OCI-LY7 (cell line): ENCODE measurements at regions not wholly inside any gene's neighbourhood (a gene's known extent, or its start where the extent isn't known, plus 50 kb on each side); places are given as distances from the start of the nearest gene placed in this dataset.

ENCODE experiments used
- BruUV-seq: library from RNA; stranded (reverse); fragments of 400-500 nt; replicated peaks from 2 replicates; lab custom pipeline; 2021; lab: Mats Ljungman, UMichigan
- CTCF ChIA-PET: fragments of 300-600 bp; sonication (Branson Sonifier 250); formaldehyde crosslinking; loops from one replicate; lab custom pipeline; 2022; ENCODE audit warnings: antibody characterized with exemption; ENCODE audit not compliant: unreplicated experiment; lab: Charles Lee
- POLR2A ChIA-PET: fragments of 300-600 bp; sonication (Branson Sonifier 250); formaldehyde crosslinking; loops from one replicate; lab custom pipeline; 2022; ENCODE audit warnings: antibody characterized with exemption; lab: Charles Lee
- DNase-seq: peaks from one replicate; pipeline ENCODE4 v3.0.0-alpha.2; 2015; ENCODE audit warnings: low spot score
- H2AFZ ChIP-seq: fragments of 200-600 bp; sonication (generic), shearing (Covaris generic); 2 replicates; pipeline ENCODE4 v1.6.1; 2014; ENCODE audit warnings: mild to moderate bottlenecking, antibody characterized with exemption, low read length, moderate library complexity
- H3K27ac ChIP-seq: fragments of 200-600 bp; sonication (generic); 2 replicates; pipeline ENCODE4 v1.5.1; 2014; ENCODE audit warnings: mixed run types, low read depth, mild to moderate bottlenecking, moderate library complexity, low read length, inconsistent platforms; ENCODE audit not compliant: poor library complexity, severe bottlenecking
- H3K36me3 ChIP-seq: fragments of 200-600 bp; sonication (generic); 2 replicates; pipeline ENCODE4 v1.6.1; 2014; ENCODE audit warnings: mild to moderate bottlenecking, antibody characterized with exemption, low read length, moderate library complexity, mixed read lengths; ENCODE audit not compliant: insufficient read depth
- H3K4me1 ChIP-seq: fragments of 200-600 bp; sonication (generic); 2 replicates; pipeline ENCODE4 v1.5.1; 2014; ENCODE audit warnings: mild to moderate bottlenecking, low read length; ENCODE audit not compliant: insufficient read depth, poor library complexity, severe bottlenecking
- H3K4me2 ChIP-seq: fragments of 200-600 bp; sonication (generic); 2 replicates; pipeline ENCODE4 v1.6.1; 2014; ENCODE audit warnings: mild to moderate bottlenecking, low read length
- H3K4me3 ChIP-seq: fragments of 200-600 bp; sonication (generic); 2 replicates; pipeline ENCODE4 v1.5.1; 2014; ENCODE audit warnings: mild to moderate bottlenecking, low read depth, low read length; ENCODE audit not compliant: poor library complexity, severe bottlenecking
- H3K79me2 ChIP-seq: fragments of 200-600 bp; sonication (generic); 2 replicates; pipeline ENCODE4 v1.6.1; 2016; ENCODE audit warnings: low read depth, mild to moderate bottlenecking, low read length, moderate library complexity, mixed read lengths; ENCODE audit not compliant: insufficient read depth
- H3K9me2 ChIP-seq: fragments of 200-600 bp; sonication (generic); 2 replicates; pipeline ENCODE4 v1.6.1; 2016; ENCODE audit warnings: mild to moderate bottlenecking, low read length, mixed read lengths; ENCODE audit not compliant: insufficient read depth
- H3K9me3 ChIP-seq: fragments of 200-600 bp; sonication (generic); 2 replicates; pipeline ENCODE4 v1.6.1; 2014; ENCODE audit warnings: mild to moderate bottlenecking, mixed run types, low read length, mixed read lengths
- H4K20me1 ChIP-seq: fragments of 200-600 bp; sonication (generic); 2 replicates; pipeline ENCODE4 v1.6.1; 2014; ENCODE audit warnings: mild to moderate bottlenecking, antibody characterized with exemption, low read length, moderate library complexity, mixed read lengths; ENCODE audit not compliant: insufficient read depth
- EZH2phosphoT487 ChIP-seq: fragments of 200-600 bp; sonication (generic); IDR thresholded peaks from 2 replicates; pipeline ENCODE4 v1.6.1; 2018; ENCODE audit warnings: low read depth, borderline replicate concordance, mild to moderate bottlenecking, mixed run types, antibody characterized with exemption, low read length, moderate library complexity, mixed read lengths
- intact Hi-C: fragments of 100-400 bp; cut with micrococcal nuclease; formaldehyde crosslinking; loops from one replicate; pipeline ENCODE4 v1.10.0; 2022; ENCODE audit not compliant: unreplicated experiment
- TF ChIP-seq, protein P1 (sequence below): fragments of 200-600 bp; sonication (generic); conservative IDR thresholded peaks from 2 replicates; pipeline ENCODE4 v1.5.1; 2014; ENCODE audit warnings: mild to moderate bottlenecking, antibody characterized with exemption, low read length, moderate library complexity, mixed read lengths

GRCh38 chr14:98966016-98966415 lies 306.0 kb downstream of the BCL11B start:
- H3K4me2 ChIP-seq, result no peak overlapping the region
- ChIA-PET POLR2A (no interaction called here), CTCF (no interaction called here)
- TF ChIP-seq, protein P1, sequence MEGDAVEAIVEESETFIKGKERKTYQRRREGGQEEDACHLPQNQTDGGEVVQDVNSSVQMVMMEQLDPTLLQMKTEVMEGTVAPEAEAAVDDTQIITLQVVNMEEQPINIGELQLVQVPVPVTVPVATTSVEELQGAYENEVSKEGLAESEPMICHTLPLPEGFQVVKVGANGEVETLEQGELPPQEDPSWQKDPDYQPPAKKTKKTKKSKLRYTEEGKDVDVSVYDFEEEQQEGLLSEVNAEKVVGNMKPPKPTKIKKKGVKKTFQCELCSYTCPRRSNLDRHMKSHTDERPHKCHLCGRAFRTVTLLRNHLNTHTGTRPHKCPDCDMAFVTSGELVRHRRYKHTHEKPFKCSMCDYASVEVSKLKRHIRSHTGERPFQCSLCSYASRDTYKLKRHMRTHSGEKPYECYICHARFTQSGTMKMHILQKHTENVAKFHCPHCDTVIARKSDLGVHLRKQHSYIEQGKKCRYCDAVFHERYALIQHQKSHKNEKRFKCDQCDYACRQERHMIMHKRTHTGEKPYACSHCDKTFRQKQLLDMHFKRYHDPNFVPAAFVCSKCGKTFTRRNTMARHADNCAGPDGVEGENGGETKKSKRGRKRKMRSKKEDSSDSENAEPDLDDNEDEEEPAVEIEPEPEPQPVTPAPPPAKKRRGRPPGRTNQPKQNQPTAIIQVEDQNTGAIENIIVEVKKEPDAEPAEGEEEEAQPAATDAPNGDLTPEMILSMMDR, result no peak
- no peak for TF ChIP-seq EZH2phosphoT487
- H3K4me1 ChIP-seq, result no peaks in the 10 kb centered on the region
- no peaks in the 10 kb centered on the region for H3K36me3 ChIP-seq
- H3K4me3 ChIP-seq, result no peak overlapping the region
- H3K9me2 ChIP-seq, result no peaks in the 10 kb centered on the region
- no peak for DNase-seq
- H2AFZ ChIP-seq, result no peak overlapping the region
- H3K9me3 ChIP-seq, result no peaks in the 10 kb centered on the region
- H3K79me2 ChIP-seq, result no peaks in the 10 kb centered on the region
- BruUV-seq, result no TSS peak
- no peaks in the 10 kb centered on the region for H4K20me1 ChIP-seq
- H3K27ac ChIP-seq, result no peak overlapping the region
- intact Hi-C loops, result no loop called here

DNA sequence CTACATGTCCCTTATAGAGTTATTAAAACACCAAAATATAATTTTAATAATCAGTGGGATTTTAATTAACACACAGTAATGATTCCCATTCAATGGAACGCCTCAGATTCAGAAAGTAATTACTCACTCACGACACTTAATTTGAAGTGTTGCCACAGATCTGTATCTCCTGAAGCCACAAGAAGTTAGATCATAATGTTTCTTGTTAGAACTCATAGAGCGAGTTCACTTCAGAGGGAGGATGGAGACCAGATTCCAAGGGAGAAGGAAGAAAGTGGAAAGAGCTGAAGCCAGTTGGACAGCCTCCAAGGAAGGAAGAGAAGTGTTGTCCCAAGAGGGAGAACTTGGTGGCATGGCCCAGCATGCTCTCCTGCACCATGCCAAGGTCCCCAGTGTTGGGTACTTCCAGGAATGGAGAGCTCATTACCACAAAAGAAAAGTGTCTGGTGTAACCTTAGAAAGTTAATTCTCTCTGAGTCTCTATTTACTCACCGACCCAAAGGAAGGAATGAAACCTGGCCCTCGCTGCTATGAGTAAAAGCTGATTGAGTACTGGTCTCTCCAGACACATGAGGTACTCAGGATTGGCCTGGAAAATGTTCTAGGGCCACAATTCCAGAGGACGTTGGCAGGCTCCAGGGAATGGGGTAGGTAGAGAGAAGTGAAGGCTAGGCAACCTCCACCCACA lies 305.4 kb downstream of the BCL11B start:
- Histone ChIP-seq H3K9me2 (no peaks in the 10 kb centered on the region), H3K9me3 (no peaks in the 10 kb centered on the region), H3K79me2 (no peaks in the 10 kb centered on the region), H4K20me1 (no peaks in the 10 kb centered on the region), H3K36me3 (no peaks in the 10 kb centered on the region), H3K4me2 (no peak overlapping the region), H3K4me3 (no peak overlapping the region), H3K4me1 (no peaks in the 10 kb centered on the region), H3K27ac (no peak overlapping the region), H2AFZ (no peak overlapping the region)
- no peak for DNase-seq
- CTCF ChIA-PET, result no interaction called here
- no peak for TF ChIP-seq EZH2phosphoT487
- TF ChIP-seq, protein P1, result no peak
- intact Hi-C loops, result no loop called here
- POLR2A ChIA-PET, result no interaction called here
- no TSS peak for BruUV-seq

- intact Hi-C loops, result no loop called here
- CTCF ChIA-PET, result no interaction called here
Measured at GRCh38 chr14:98974113-98974512, 297.9 kb downstream of the BCL11B start.

More at GRCh38 chr14:98974113-98974512, 297.9 kb downstream of the BCL11B start:
- H3K4me1 ChIP-seq, result no peaks in the 10 kb centered on the region
- BruUV-seq, result no TSS peak
- no peak overlapping the region for H3K4me3 ChIP-seq
- no peak overlapping the region for H2AFZ ChIP-seq
- no peaks in the 10 kb centered on the region for H3K9me2 ChIP-seq
- no peak overlapping the region for H3K4me2 ChIP-seq
- no peaks in the 10 kb centered on the region for H3K9me3 ChIP-seq
- no peak overlapping the region for H3K27ac ChIP-seq
- H4K20me1 ChIP-seq, result no peaks in the 10 kb centered on the region
- DNase-seq, result no peak
- POLR2A ChIA-PET, result no interaction called here
- TF ChIP-seq, protein P1, result no peak
- no peak for TF ChIP-seq EZH2phosphoT487
- H3K79me2 ChIP-seq, result no peaks in the 10 kb centered on the region
- H3K36me3 ChIP-seq, result no peaks in the 10 kb centered on the region
